SK-N-MC (cell line): ENCODE measurements at regions not wholly inside any gene's neighbourhood (a gene's known extent, or its start where the extent isn't known, plus 50 kb on each side); places are given as distances from the start of the nearest gene placed in this dataset.

Source experiments
- DNase-seq: peaks from one replicate; pipeline ENCODE4 v3.0.0-alpha.2; 2011; ENCODE audit warnings: low read depth, low spot score
- H3K27ac ChIP-seq: fragments of 200-600 bp; sonication (generic); 2 replicates; pipeline ENCODE4 v1.5.1; 2016; ENCODE audit warnings: mixed run types
- H3K36me3 ChIP-seq: fragments of 200-600 bp; sonication (generic); 2 replicates; pipeline ENCODE4 v1.6.1; 2017; ENCODE audit warnings: antibody characterized with exemption, low read length, mixed read lengths; ENCODE audit not compliant: insufficient read depth
- H3K4me3 ChIP-seq: fragments of 200-600 bp; sonication (generic); 2 replicates; pipeline ENCODE4 v1.5.1; 2016
- H3K9ac ChIP-seq: fragments of 200-600 bp; sonication (generic); 2 replicates; pipeline ENCODE4 v1.8.0; 2017; ENCODE audit warnings: mixed run types, mixed read lengths; ENCODE audit not compliant: insufficient read length
- H3K9me3 ChIP-seq: fragments of 200-600 bp; sonication (generic); 2 replicates; pipeline ENCODE4 v1.6.1; 2017; ENCODE audit warnings: low read depth, mild to moderate bottlenecking, antibody characterized with exemption, low read length, moderate library complexity, mixed read lengths
- EZH2 ChIP-seq: fragments of 200-600 bp; sonication (generic); IDR thresholded peaks from one replicate; pipeline ENCODE4 v1.6.1; 2017; ENCODE audit warnings: antibody characterized with exemption
- FOXP2 ChIP-seq: optimal IDR thresholded peaks from 2 replicates; pipeline ENCODE3; 2011; ENCODE audit warnings: mild to moderate bottlenecking, moderate library complexity; ENCODE audit not compliant: insufficient read depth; ENCODE audit errors: extremely low read length, control extremely low read depth
- POLR2AphosphoS5 ChIP-seq: IDR thresholded peaks from 2 replicates; pipeline ENCODE4 v1.6.1; 2012; ENCODE audit warnings: mild to moderate bottlenecking, low read depth, low read length, borderline replicate concordance

- H3K4me3 ChIP-seq = no peak overlapping the region
- no peak for TF ChIP-seq FOXP2
- no peak for TF ChIP-seq POLR2AphosphoS5
- TF ChIP-seq EZH2 = no peak
- H3K36me3 ChIP-seq = no peaks in the 10 kb centered on the region
- H3K9me3 ChIP-seq = peaks cover 10% of the 10 kb centered on the region
- H3K27ac ChIP-seq = no peak overlapping the region
- no peak for DNase-seq
- no peak overlapping the region for H3K9ac ChIP-seq
These were observed 69.2 kb upstream of the GLI2 start for GRCh38 chr2:120666433-120666832.

GRCh38 chr2:120667981-120668380, 67.7 kb upstream of the GLI2 start:
- Histone ChIP-seq H3K4me3 (no peak overlapping the region), H3K27ac (no peak overlapping the region), H3K9me3 (peaks cover 10% of the 10 kb centered on the region), H3K9ac (no peak overlapping the region), H3K36me3 (no peaks in the 10 kb centered on the region)
- TF ChIP-seq POLR2AphosphoS5 = no peak
- TF ChIP-seq EZH2 = no peak
- no peak for TF ChIP-seq FOXP2
- DNase-seq = no peak

- no peak overlapping the region for H3K9ac ChIP-seq
These were observed 66.3 kb upstream of the GLI2 start for GRCh38 chr2:120669121-120669952.

GRCh38 chr2:120669971-120670370, 65.7 kb upstream of the GLI2 start:
- no peak for DNase-seq
- Histone ChIP-seq H3K9ac (no peak overlapping the region), H3K4me3 (no peak overlapping the region), H3K9me3 (peaks cover 10% of the 10 kb centered on the region), H3K27ac (no peak overlapping the region), H3K36me3 (no peaks in the 10 kb centered on the region)
- TF ChIP-seq POLR2AphosphoS5 = no peak

More at GRCh38 chr2:120669121-120669952, 66.3 kb upstream of the GLI2 start:
- TF ChIP-seq EZH2 = no peak
- peaks cover 10% of the 10 kb centered on the region for H3K9me3 ChIP-seq
- H3K36me3 ChIP-seq = no peaks in the 10 kb centered on the region
- no peak overlapping the region for H3K4me3 ChIP-seq
- no peak overlapping the region for H3K27ac ChIP-seq
- DNase-seq = no peak

GRCh38 chr2:120670371-120670770, 65.3 kb upstream of the GLI2 start:
- Histone ChIP-seq H3K36me3 (no peaks in the 10 kb centered on the region), H3K4me3 (no peak overlapping the region), H3K27ac (no peak overlapping the region), H3K9me3 (peaks cover 9% of the 10 kb centered on the region), H3K9ac (no peak overlapping the region)
- TF ChIP-seq FOXP2 (no peak), EZH2 (no peak), POLR2AphosphoS5 (no peak)
- no peak for DNase-seq

GRCh38 chr2:120670771-120671480, 64.7 kb upstream of the GLI2 start:
- no peak for DNase-seq
- no peak for TF ChIP-seq POLR2AphosphoS5
- Histone ChIP-seq H3K9ac (no peak overlapping the region), H3K9me3 (peaks cover 5% of the 10 kb centered on the region; the same call in 1 of the 2 replicates), H3K36me3 (no peaks in the 10 kb centered on the region), H3K4me3 (no peak overlapping the region), H3K27ac (no peak overlapping the region)

- no peak for TF ChIP-seq POLR2AphosphoS5
- no peak for TF ChIP-seq FOXP2
- TF ChIP-seq EZH2 = no peak
- no peak overlapping the region for H3K27ac ChIP-seq
- DNase-seq = no peak
- H3K9me3 ChIP-seq = no peaks in the 10 kb centered on the region
- H3K36me3 ChIP-seq = no peaks in the 10 kb centered on the region
- H3K4me3 ChIP-seq = no peak overlapping the region
- no peak overlapping the region for H3K9ac ChIP-seq
These were observed 63.0 kb upstream of the GLI2 start for GRCh38 chr2:120672526-120673204.

GRCh38 chr2:120673205-120673550, 62.5 kb upstream of the GLI2 start:
- Histone ChIP-seq H3K9ac (no peak overlapping the region), H3K36me3 (no peaks in the 10 kb centered on the region), H3K9me3 (no peaks in the 10 kb centered on the region), H3K4me3 (no peak overlapping the region), H3K27ac (no peak overlapping the region)
- TF ChIP-seq EZH2 = no peak
- no peak for TF ChIP-seq POLR2AphosphoS5
- no peak for TF ChIP-seq FOXP2
- DNase-seq = no peak

- TF ChIP-seq POLR2AphosphoS5 (no peak), EZH2 (no peak), FOXP2 (no peak)
These were observed 62.1 kb upstream of the GLI2 start for GRCh38 chr2:120673571-120674061.

More at GRCh38 chr2:120673571-120674061, 62.1 kb upstream of the GLI2 start:
- H3K9me3 ChIP-seq = no peaks in the 10 kb centered on the region
- no peak overlapping the region for H3K27ac ChIP-seq
- DNase-seq = no peak
- no peak overlapping the region for H3K9ac ChIP-seq
- no peaks in the 10 kb centered on the region for H3K36me3 ChIP-seq
- H3K4me3 ChIP-seq = no peak overlapping the region
